ENCODE measurements at regions not wholly inside any gene's neighbourhood (a gene's known extent, or its start where the extent isn't known, plus 50 kb on each side); places are given as distances from the start of the nearest gene placed in this dataset.
"Not testable (repeated sequence)": the region's sequence is repeated elsewhere in the genome, so short reads cannot be mapped to it uniquely, and the experiment has no call there.

DNA sequence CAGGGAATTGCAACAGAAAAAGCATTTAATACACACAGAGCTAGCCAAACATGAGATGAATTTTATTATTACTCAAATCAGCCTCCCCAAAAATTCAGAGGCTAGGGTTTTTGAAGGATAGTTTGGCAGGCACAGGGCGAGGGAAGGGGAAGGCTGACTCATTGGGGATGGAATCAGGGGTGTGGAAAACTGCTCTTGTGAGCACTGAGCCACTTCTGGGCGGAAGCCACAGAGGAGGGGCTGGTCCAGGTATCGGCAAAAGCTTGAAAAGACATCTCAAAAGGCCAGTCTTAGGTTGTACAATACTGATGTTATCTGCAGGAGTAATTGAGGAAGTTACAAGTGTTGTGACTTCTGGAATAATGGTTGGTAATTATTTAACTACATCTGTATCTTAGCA lies 109.4 kb downstream of the TLR5 start:
- Mint-ChIP-seq H3K9me3 (no peaks in the 10 kb centered on the region), H3K36me3 (ENCODE audit: low read depth) (no peaks in the 10 kb centered on the region), H3K4me1 (no peaks in the 10 kb centered on the region), H3K27ac (no peak overlapping the region), H3K4me3 (no peak overlapping the region), H3K27me3 (no peaks in the 10 kb centered on the region)
- DNase-seq = no peak
- intact Hi-C loops (cut with micrococcal nuclease) = no loop called here

DNA sequence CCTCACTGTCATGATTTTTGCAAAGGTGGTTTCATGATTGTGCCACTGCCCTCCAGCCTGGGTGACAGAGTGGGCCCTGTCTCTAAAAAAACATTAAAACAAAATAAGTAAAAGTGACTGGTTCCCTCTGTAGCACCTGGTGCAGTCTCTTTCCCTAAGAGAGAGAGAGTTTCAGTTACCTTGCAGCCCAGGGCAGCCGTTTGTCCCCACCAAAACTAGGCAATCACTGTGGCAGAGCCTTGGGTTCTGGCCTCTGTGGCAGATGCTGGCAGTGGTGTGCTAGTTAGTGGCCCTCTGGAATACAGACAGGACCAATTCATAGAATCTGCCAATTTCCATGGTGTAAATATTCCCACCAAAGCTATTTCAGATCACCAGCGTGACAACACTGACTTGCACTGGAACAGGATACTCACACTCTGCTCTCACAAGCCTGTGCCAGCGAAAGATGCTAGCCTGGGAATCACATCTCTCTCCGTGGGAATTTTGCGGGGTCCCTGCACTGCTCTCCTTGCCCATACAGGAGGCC lies 108.7 kb downstream of the TLR5 start:
- Mint-ChIP-seq H3K4me1 (no peaks in the 10 kb centered on the region), H3K9me3 (no peaks in the 10 kb centered on the region), H3K36me3 (ENCODE audit: low read depth) (no peaks in the 10 kb centered on the region), H3K4me3 (no peak overlapping the region), H3K27ac (no peak overlapping the region), H3K27me3 (no peaks in the 10 kb centered on the region)
- intact Hi-C loops (cut with micrococcal nuclease) = no loop called here
- DNase-seq = no peak

GRCh38 chr1:223035724-223036478 lies 107.1 kb downstream of the TLR5 start:
- no peak overlapping the region for H3K4me3 Mint-ChIP-seq
- DNase-seq = no peak
- intact Hi-C loops (cut with micrococcal nuclease) = no loop called here
- no peaks in the 10 kb centered on the region for H3K4me1 Mint-ChIP-seq
- no peaks in the 10 kb centered on the region for H3K27me3 Mint-ChIP-seq
- no peaks in the 10 kb centered on the region for H3K36me3 Mint-ChIP-seq (ENCODE audit: low read depth)
- H3K9me3 Mint-ChIP-seq = no peaks in the 10 kb centered on the region
- H3K27ac Mint-ChIP-seq = no peak overlapping the region

DNA sequence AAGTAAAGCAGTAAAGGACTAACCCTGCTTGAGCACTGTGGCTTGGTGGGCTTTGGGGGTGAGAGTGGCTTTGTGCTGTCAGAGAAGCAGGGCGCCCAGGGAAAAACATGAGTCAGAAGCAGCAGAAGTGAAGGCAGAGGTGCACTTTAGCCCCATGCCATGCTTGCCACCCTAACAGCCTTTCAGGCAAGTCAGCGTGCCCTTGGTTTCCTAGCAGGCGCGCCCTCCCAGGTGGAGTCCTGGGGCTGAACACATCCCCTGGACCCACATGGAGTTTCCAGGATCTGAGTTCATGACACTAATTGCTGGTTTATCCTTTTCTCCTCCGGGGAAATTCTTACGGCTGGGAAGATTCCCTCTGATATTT lies 106.6 kb downstream of the TLR5 start:
- H3K27me3 Mint-ChIP-seq = no peaks in the 10 kb centered on the region
- H3K4me1 Mint-ChIP-seq = no peaks in the 10 kb centered on the region
- no peak overlapping the region for H3K4me3 Mint-ChIP-seq
- intact Hi-C loops (cut with micrococcal nuclease) = no loop called here
- no peaks in the 10 kb centered on the region for H3K36me3 Mint-ChIP-seq (ENCODE audit: low read depth)
- no peaks in the 10 kb centered on the region for H3K9me3 Mint-ChIP-seq
- no peak overlapping the region for H3K27ac Mint-ChIP-seq
- DNase-seq = no peak

DNA sequence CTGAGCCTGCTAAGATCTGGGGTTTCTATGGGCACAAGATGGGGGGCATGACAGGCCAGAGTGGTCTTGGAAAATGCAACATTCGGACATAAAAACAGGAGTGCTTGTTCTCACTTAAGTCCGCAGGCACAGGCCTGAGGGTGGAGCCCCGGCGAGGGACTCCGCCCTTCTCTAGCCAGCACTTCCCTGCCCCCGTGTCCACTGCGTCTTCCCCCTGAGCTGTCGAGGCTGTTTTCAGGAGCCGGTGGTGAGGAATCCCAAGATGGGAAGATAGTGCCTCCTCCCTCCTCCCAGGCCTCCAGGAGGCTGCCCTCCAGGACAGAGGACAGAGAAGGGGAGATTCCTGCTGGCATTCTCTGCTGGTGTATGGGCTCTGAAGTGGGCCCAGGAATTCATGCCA lies 105.2 kb downstream of the TLR5 start:
- Mint-ChIP-seq H3K36me3 (ENCODE audit: low read depth) (no peaks in the 10 kb centered on the region), H3K4me1 (no peaks in the 10 kb centered on the region), H3K4me3 (no peak overlapping the region), H3K27me3 (no peaks in the 10 kb centered on the region), H3K27ac (no peak overlapping the region), H3K9me3 (no peaks in the 10 kb centered on the region)
- DNase-seq = no peak
- intact Hi-C loops (cut with micrococcal nuclease) = no loop called here

- no peaks in the 10 kb centered on the region for H3K36me3 Mint-ChIP-seq (ENCODE audit: low read depth)
- H3K9me3 Mint-ChIP-seq = no peaks in the 10 kb centered on the region
- no peak for DNase-seq
- H3K4me1 Mint-ChIP-seq = no peaks in the 10 kb centered on the region
- H3K27ac Mint-ChIP-seq = no peak overlapping the region
- intact Hi-C loops (cut with micrococcal nuclease) = no loop called here
- H3K27me3 Mint-ChIP-seq = no peaks in the 10 kb centered on the region
- H3K4me3 Mint-ChIP-seq = no peak overlapping the region
Measured at GRCh38 chr1:223038288-223039006, 104.6 kb downstream of the TLR5 start.

DNA sequence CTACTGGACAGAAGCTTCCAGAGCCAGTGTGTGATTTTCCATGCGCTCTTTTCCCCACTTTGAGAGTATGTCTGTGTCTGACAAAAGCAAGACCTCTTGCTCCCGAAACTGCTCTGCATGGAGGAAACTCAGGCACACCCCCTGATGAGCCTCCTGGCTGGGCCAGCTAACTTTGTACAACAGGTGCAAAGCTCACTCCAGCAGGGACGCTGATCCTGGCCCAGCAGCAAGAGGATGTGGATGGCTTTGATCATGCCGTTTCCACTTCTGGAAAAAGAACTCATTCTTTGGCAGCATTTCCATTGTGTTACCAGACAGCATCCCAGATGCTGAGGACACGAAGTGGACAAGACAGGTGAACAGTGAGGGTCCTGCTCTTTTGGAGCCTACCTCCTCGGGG lies 103.1 kb downstream of the TLR5 start:
- no peak overlapping the region for H3K27ac Mint-ChIP-seq
- H3K27me3 Mint-ChIP-seq = peaks cover 2% of the 10 kb centered on the region
- H3K4me1 Mint-ChIP-seq = no peaks in the 10 kb centered on the region
- no peak overlapping the region for H3K4me3 Mint-ChIP-seq
- intact Hi-C loops (cut with micrococcal nuclease) = no loop called here
- no peaks in the 10 kb centered on the region for H3K36me3 Mint-ChIP-seq (ENCODE audit: low read depth)
- DNase-seq = no peak
- no peaks in the 10 kb centered on the region for H3K9me3 Mint-ChIP-seq

- Mint-ChIP-seq H3K4me3 (no peak overlapping the region), H3K36me3 (ENCODE audit: low read depth) (no peaks in the 10 kb centered on the region), H3K27me3 (peaks cover 3% of the 10 kb centered on the region), H3K27ac (no peak overlapping the region), H3K9me3 (no peaks in the 10 kb centered on the region), H3K4me1 (no peaks in the 10 kb centered on the region)
- intact Hi-C loops (cut with micrococcal nuclease) = no loop called here
- no peak for DNase-seq
Measured at GRCh38 chr1:223041481-223041880, 101.6 kb downstream of the TLR5 start.

GRCh38 chr1:223045164-223045957 lies 97.7 kb downstream of the TLR5 start:
- Mint-ChIP-seq H3K36me3 (ENCODE audit: low read depth) (no peaks in the 10 kb centered on the region), H3K9me3 (peaks cover 3% of the 10 kb centered on the region), H3K27me3 (peaks cover 3% of the 10 kb centered on the region), H3K4me1 (no peaks in the 10 kb centered on the region), H3K27ac (no peak overlapping the region), H3K4me3 (no peak overlapping the region)
- DNase-seq = no peak
- intact Hi-C loops (cut with micrococcal nuclease) = no loop called here

- Mint-ChIP-seq H3K27me3 (peaks cover 3% of the 10 kb centered on the region), H3K9me3 (peaks cover 3% of the 10 kb centered on the region), H3K27ac (no peak overlapping the region)
Measured at GRCh38 chr1:223046011-223046410, 97.0 kb downstream of the TLR5 start.

GRCh38 chr1:223046463-223046862 lies 96.6 kb downstream of the TLR5 start:
- H3K9me3 Mint-ChIP-seq; DNase-seq; H3K4me3 Mint-ChIP-seq; H3K4me1 Mint-ChIP-seq; H3K36me3 Mint-ChIP-seq (ENCODE audit: low read depth); intact Hi-C loops (cut with micrococcal nuclease); H3K27ac Mint-ChIP-seq; H3K27me3 Mint-ChIP-seq: not testable (repeated sequence)

More at GRCh38 chr1:223046011-223046410, 97.0 kb downstream of the TLR5 start:
- H3K36me3 Mint-ChIP-seq (ENCODE audit: low read depth) = no peaks in the 10 kb centered on the region
- H3K4me1 Mint-ChIP-seq = no peaks in the 10 kb centered on the region
- H3K4me3 Mint-ChIP-seq = no peak overlapping the region
- intact Hi-C loops (cut with micrococcal nuclease) = no loop called here
- no peak for DNase-seq

DNA sequence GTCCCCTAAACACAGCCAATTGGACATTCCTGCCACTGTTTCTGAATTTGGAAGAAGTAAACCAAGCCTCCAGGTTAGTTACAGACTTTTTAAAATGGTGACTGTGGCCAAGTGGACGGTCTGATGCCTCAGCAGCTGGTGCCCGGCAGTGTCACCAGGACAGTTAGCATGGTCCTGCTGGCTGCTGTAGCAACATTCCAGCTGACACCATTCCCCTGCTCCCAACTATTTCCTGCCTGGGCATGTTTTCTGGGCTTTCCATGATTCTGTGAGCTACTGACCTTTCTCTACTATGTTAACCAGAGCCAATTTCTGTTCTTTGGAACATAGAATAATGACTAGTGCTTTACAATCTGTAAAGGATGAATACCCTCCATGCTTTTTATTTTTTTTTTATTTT lies 95.0 kb downstream of the TLR5 start:
- Mint-ChIP-seq H3K9me3 (peaks cover 3% of the 10 kb centered on the region), H3K27me3 (peaks cover 3% of the 10 kb centered on the region), H3K4me3 (no peak overlapping the region), H3K27ac (no peak overlapping the region), H3K36me3 (ENCODE audit: low read depth) (no peaks in the 10 kb centered on the region), H3K4me1 (no peaks in the 10 kb centered on the region)
- no peak for DNase-seq
- intact Hi-C loops (cut with micrococcal nuclease) = no loop called here

GRCh38 chr1:223052462-223052861 lies 90.6 kb downstream of the TLR5 start:
- Mint-ChIP-seq H3K27me3 (no peaks in the 10 kb centered on the region), H3K36me3 (ENCODE audit: low read depth) (no peaks in the 10 kb centered on the region), H3K4me3 (no peak overlapping the region), H3K27ac (no peak overlapping the region), H3K4me1 (no peaks in the 10 kb centered on the region), H3K9me3 (no peaks in the 10 kb centered on the region)
- intact Hi-C loops (cut with micrococcal nuclease) = no loop called here
- no peak for DNase-seq

GRCh38 chr1:223052931-223053330 lies 90.1 kb downstream of the TLR5 start:
- intact Hi-C loops (cut with micrococcal nuclease) = no loop called here
- no peaks in the 10 kb centered on the region for H3K36me3 Mint-ChIP-seq (ENCODE audit: low read depth)
- H3K4me3 Mint-ChIP-seq = no peak overlapping the region
- no peak overlapping the region for H3K27ac Mint-ChIP-seq
- no peaks in the 10 kb centered on the region for H3K9me3 Mint-ChIP-seq
- H3K4me1 Mint-ChIP-seq = no peaks in the 10 kb centered on the region
- no peak for DNase-seq
- no peaks in the 10 kb centered on the region for H3K27me3 Mint-ChIP-seq

All from activated CD4-positive, alpha-beta T cell treated with anti-CD3 and anti-CD28 coated beads, Interleukin-2, amount 10 ng/mL, durations not matched to agents 24 days and 14 days (primary cell).